ENCODE measurements at regions not wholly inside any gene's neighbourhood (a gene's known extent, or its start where the extent isn't known, plus 50 kb on each side); places are given as distances from the start of the nearest gene placed in this dataset.

DNA sequence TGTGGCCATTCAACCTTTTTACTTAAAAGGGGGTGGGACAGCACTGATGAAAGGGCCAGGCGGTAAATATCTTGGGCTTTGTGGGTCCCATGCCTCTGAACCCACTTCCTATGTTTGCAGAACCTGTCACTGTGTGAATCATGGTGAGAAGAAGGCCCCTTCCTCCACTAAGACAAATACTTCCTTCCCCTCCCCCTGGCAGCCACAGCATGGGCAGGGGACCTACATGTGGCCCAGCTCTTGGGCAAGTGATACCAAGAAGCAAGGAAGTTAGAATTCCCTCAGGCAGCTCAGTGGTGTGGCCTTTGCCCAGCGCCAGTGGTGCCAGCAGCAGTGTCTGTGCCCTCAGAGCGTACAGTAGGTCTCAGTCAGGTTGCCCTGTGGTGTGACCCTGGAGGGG, 168.6 kb downstream of the TRIM33 start:
- no peaks in the 10 kb centered on the region for H3K9me2 ChIP-seq (ENCODE audit: insufficient read depth, low read length)
- no peaks in the 10 kb centered on the region for H3K27me3 ChIP-seq (ENCODE audit: insufficient read depth, low read depth, low read length)
- H3K36me3 ChIP-seq (ENCODE audit: insufficient read depth, low read length), result no peaks in the 10 kb centered on the region
- no peak overlapping the region for H3K4me3 ChIP-seq (ENCODE audit: low read length)
- no peak overlapping the region for H3K27ac ChIP-seq (ENCODE audit: low read length)
- H3K79me2 ChIP-seq (replicated peaks; ENCODE audit: insufficient read depth, low read length), result no peaks in the 10 kb centered on the region
- no peak overlapping the region for H2AFZ ChIP-seq (ENCODE audit: low read depth, low read length)
- H3F3A ChIP-seq (ENCODE audit: insufficient read depth, low read length, poor library complexity, severe bottlenecking), result no peaks in the 10 kb centered on the region
- H3K4me2 ChIP-seq (ENCODE audit: low read length), result no peak overlapping the region
- no peaks in the 10 kb centered on the region for H4K20me1 ChIP-seq (ENCODE audit: insufficient read depth)
- no peaks in the 10 kb centered on the region for H3K9me3 ChIP-seq (ENCODE audit: low read length)
- H3K9ac ChIP-seq (ENCODE audit: low read length), result no peak overlapping the region
- no peak for TF ChIP-seq EP300 (conservative IDR thresholded peaks at IDR 0.05; ENCODE audit: poor library complexity, severe bottlenecking)
- TF ChIP-seq SMC3 (conservative IDR thresholded peaks at IDR 0.05; ENCODE audit: poor library complexity), result no peak
- no peak for TF ChIP-seq TAF1 (IDR thresholded peaks at IDR 0.05; ENCODE audit: low read depth)
- no peak for TF ChIP-seq POLR2AphosphoS5 (IDR thresholded peaks at IDR 0.05)
- TF ChIP-seq EZH2 (IDR thresholded peaks at IDR 0.05; ENCODE audit: borderline replicate concordance, insufficient read depth, low read length, poor library complexity, severe bottlenecking), result no peak
- no peak for TF ChIP-seq MXI1 (conservative IDR thresholded peaks at IDR 0.05; ENCODE audit: poor library complexity, severe bottlenecking)
- TF ChIP-seq RAD21 (conservative IDR thresholded peaks at IDR 0.05), result no peak
- TF ChIP-seq, protein P1, sequence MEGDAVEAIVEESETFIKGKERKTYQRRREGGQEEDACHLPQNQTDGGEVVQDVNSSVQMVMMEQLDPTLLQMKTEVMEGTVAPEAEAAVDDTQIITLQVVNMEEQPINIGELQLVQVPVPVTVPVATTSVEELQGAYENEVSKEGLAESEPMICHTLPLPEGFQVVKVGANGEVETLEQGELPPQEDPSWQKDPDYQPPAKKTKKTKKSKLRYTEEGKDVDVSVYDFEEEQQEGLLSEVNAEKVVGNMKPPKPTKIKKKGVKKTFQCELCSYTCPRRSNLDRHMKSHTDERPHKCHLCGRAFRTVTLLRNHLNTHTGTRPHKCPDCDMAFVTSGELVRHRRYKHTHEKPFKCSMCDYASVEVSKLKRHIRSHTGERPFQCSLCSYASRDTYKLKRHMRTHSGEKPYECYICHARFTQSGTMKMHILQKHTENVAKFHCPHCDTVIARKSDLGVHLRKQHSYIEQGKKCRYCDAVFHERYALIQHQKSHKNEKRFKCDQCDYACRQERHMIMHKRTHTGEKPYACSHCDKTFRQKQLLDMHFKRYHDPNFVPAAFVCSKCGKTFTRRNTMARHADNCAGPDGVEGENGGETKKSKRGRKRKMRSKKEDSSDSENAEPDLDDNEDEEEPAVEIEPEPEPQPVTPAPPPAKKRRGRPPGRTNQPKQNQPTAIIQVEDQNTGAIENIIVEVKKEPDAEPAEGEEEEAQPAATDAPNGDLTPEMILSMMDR (IDR thresholded peaks at IDR 0.05; ENCODE audit: poor library complexity, severe bottlenecking), result no peak
- TF ChIP-seq, protein P2, sequence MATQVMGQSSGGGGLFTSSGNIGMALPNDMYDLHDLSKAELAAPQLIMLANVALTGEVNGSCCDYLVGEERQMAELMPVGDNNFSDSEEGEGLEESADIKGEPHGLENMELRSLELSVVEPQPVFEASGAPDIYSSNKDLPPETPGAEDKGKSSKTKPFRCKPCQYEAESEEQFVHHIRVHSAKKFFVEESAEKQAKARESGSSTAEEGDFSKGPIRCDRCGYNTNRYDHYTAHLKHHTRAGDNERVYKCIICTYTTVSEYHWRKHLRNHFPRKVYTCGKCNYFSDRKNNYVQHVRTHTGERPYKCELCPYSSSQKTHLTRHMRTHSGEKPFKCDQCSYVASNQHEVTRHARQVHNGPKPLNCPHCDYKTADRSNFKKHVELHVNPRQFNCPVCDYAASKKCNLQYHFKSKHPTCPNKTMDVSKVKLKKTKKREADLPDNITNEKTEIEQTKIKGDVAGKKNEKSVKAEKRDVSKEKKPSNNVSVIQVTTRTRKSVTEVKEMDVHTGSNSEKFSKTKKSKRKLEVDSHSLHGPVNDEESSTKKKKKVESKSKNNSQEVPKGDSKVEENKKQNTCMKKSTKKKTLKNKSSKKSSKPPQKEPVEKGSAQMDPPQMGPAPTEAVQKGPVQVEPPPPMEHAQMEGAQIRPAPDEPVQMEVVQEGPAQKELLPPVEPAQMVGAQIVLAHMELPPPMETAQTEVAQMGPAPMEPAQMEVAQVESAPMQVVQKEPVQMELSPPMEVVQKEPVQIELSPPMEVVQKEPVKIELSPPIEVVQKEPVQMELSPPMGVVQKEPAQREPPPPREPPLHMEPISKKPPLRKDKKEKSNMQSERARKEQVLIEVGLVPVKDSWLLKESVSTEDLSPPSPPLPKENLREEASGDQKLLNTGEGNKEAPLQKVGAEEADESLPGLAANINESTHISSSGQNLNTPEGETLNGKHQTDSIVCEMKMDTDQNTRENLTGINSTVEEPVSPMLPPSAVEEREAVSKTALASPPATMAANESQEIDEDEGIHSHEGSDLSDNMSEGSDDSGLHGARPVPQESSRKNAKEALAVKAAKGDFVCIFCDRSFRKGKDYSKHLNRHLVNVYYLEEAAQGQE (IDR thresholded peaks at IDR 0.05; ENCODE audit: borderline replicate concordance), result no peak

DNA sequence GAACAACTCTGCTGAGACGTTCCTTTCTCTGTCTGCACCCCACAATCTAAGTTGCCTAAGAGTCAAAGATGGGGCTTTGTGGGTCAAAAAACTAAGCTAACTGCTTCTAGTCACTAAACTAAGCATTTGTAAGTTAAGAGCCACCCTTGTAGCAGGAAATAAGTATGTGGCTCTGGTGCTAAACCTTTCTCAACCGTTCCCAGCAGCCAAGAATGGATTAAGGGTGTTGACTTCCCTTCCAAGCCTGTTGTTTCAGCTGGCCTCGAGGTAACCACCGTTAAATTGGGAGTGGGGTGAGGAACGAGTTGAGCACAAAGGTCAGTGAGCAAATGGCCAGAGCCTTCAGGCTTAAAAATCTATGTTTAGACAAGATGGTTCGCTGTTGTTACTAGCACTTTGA, 169.1 kb downstream of the TRIM33 start:
- Histone ChIP-seq H3K4me2 (ENCODE audit: low read length) (no peak overlapping the region), H2AFZ (ENCODE audit: low read depth, low read length) (no peak overlapping the region)

More for the DNA sequence above, 169.1 kb downstream of the TRIM33 start:
- Histone ChIP-seq H3K9me2 (ENCODE audit: insufficient read depth, low read length) (no peaks in the 10 kb centered on the region), H3K27ac (ENCODE audit: low read length) (no peak overlapping the region), H3K4me3 (ENCODE audit: low read length) (no peak overlapping the region), H3K27me3 (ENCODE audit: insufficient read depth, low read depth, low read length) (no peaks in the 10 kb centered on the region), H4K20me1 (ENCODE audit: insufficient read depth) (no peaks in the 10 kb centered on the region), H3K9ac (ENCODE audit: low read length) (no peak overlapping the region), H3K79me2 (replicated peaks; ENCODE audit: insufficient read depth, low read length) (no peaks in the 10 kb centered on the region), H3K9me3 (ENCODE audit: low read length) (no peaks in the 10 kb centered on the region), H3F3A (ENCODE audit: insufficient read depth, low read length, poor library complexity, severe bottlenecking) (no peaks in the 10 kb centered on the region), H3K36me3 (ENCODE audit: insufficient read depth, low read length) (no peaks in the 10 kb centered on the region)
- TF ChIP-seq, protein P1 (IDR thresholded peaks at IDR 0.05; ENCODE audit: poor library complexity, severe bottlenecking), result no peak
- TF ChIP-seq TAF1 (IDR thresholded peaks at IDR 0.05; ENCODE audit: low read depth), result no peak
- TF ChIP-seq SMC3 (conservative IDR thresholded peaks at IDR 0.05; ENCODE audit: poor library complexity), result no peak
- no peak for TF ChIP-seq RAD21 (conservative IDR thresholded peaks at IDR 0.05)
- TF ChIP-seq EP300 (conservative IDR thresholded peaks at IDR 0.05; ENCODE audit: poor library complexity, severe bottlenecking), result no peak
- TF ChIP-seq MXI1 (conservative IDR thresholded peaks at IDR 0.05; ENCODE audit: poor library complexity, severe bottlenecking), result no peak
- TF ChIP-seq, protein P2 (IDR thresholded peaks at IDR 0.05; ENCODE audit: borderline replicate concordance), result no peak
- TF ChIP-seq POLR2AphosphoS5 (IDR thresholded peaks at IDR 0.05), result no peak
- no peak for TF ChIP-seq EZH2 (IDR thresholded peaks at IDR 0.05; ENCODE audit: borderline replicate concordance, insufficient read depth, low read length, poor library complexity, severe bottlenecking)
